ENCODE measurements at regions not wholly inside any gene's neighbourhood (a gene's known extent, or its start where the extent isn't known, plus 50 kb on each side); places are given as distances from the start of the nearest gene placed in this dataset.
"Not testable (repeated sequence)": the region's sequence is repeated elsewhere in the genome, so short reads cannot be mapped to it uniquely, and the experiment has no call there.

GRCh38 chrX:115853260-115853659, 292.3 kb downstream of the PLS3 start:
- TF ChIP-seq CTCF, POLR2A (IDR thresholded peaks at IDR 0.05): not testable (repeated sequence)
